ENCODE measurements at regions not wholly inside any gene's neighbourhood (a gene's known extent, or its start where the extent isn't known, plus 50 kb on each side); places are given as distances from the start of the nearest gene placed in this dataset.

DNA sequence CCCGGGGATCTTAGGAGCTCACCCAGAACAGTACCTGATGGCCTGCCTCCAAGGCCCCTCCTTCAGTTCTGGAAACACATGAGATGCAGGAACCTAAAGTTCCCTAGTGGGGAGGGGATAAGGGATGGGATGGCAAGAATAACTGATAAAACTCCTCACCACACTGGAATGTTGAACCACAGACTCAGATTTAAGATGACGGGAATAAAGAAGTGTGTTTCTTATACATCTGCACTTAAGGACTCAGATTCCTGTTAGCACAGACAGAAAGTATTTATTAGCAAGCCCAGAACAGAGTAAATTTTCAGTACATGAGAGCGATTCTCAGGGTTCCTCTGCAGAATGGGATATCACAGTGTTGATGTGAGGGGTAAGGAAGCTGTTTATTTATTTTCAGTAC lies 245.2 kb downstream of the TLE3 start:
- DNase-seq (ENCODE audit: low spot score) (no peak), ATAC-seq (ENCODE audit: low FRiP score) (no peak)
- TF ChIP-seq, protein P1, sequence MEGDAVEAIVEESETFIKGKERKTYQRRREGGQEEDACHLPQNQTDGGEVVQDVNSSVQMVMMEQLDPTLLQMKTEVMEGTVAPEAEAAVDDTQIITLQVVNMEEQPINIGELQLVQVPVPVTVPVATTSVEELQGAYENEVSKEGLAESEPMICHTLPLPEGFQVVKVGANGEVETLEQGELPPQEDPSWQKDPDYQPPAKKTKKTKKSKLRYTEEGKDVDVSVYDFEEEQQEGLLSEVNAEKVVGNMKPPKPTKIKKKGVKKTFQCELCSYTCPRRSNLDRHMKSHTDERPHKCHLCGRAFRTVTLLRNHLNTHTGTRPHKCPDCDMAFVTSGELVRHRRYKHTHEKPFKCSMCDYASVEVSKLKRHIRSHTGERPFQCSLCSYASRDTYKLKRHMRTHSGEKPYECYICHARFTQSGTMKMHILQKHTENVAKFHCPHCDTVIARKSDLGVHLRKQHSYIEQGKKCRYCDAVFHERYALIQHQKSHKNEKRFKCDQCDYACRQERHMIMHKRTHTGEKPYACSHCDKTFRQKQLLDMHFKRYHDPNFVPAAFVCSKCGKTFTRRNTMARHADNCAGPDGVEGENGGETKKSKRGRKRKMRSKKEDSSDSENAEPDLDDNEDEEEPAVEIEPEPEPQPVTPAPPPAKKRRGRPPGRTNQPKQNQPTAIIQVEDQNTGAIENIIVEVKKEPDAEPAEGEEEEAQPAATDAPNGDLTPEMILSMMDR (IDR thresholded peaks at IDR 0.05) = no peak

DNA sequence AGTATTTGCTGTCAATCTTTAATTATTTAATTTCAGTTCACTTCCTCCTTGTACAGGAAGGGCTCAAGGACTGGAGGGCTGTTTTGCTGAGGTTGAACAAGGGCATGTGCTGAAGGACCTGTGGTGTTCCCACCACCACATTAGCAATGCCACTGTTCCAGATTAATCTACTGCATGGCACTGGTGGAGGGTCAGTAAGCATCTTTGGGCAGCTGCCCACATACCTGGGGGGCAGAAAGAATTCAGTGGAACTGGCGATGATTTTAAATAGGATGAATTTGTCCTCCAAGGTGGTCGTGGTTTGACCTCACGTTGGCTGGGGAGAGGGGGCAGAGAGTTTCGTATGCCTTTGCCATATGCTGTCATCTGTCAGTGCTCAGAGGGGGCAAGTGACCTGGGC lies 244.8 kb downstream of the TLE3 start:
- DNase-seq (ENCODE audit: low spot score) = no peak
- ATAC-seq (ENCODE audit: low FRiP score) = no peak
- TF ChIP-seq, protein P1 (IDR thresholded peaks at IDR 0.05) = no peak

DNA sequence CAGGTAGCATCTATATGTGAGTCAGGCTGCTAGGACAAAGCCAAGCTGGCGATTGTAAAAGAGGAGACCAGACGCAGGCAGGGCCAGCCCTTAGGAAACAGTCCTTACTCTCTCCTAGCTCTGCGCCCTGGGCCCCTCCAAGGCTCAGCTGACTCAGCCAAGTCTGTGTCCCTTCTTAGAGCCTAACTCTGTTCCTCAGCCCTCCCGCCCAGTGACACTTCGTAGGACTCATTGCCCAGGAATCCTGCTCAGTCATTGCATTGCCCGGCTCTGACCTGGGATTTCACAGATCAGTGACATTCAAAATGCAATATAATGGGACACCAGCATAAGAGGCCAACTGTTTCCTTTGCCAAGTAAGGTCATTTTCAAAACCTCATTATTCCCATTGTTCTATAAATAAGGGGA lies 244.2 kb downstream of the TLE3 start:
- DNase-seq (ENCODE audit: low spot score) = no peak
- TF ChIP-seq, protein P1 (IDR thresholded peaks at IDR 0.05) = no peak
- no peak for ATAC-seq (ENCODE audit: low FRiP score)

DNA sequence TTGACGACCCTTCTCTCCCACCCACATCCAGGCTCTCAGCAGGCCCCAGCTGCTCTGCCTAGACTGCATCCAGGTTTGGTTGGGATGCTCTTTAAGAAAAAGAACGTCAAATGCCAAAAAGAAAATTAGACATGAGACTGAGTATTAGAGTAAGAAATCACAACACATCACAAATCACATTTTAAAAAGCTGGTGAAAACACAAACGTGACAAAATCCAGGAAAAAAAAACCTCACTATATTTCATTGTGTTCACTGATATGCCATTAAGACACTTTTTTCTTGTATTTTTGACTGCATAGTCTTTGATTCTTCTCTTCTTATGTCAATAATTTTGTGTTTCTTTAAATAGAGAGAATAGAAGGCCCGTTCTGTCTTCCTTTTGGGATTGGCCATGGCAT lies 243.7 kb downstream of the TLE3 start:
- ATAC-seq (ENCODE audit: low FRiP score) (no peak), DNase-seq (ENCODE audit: low spot score) (no peak)
- TF ChIP-seq, protein P1 (IDR thresholded peaks at IDR 0.05) = no peak

DNA sequence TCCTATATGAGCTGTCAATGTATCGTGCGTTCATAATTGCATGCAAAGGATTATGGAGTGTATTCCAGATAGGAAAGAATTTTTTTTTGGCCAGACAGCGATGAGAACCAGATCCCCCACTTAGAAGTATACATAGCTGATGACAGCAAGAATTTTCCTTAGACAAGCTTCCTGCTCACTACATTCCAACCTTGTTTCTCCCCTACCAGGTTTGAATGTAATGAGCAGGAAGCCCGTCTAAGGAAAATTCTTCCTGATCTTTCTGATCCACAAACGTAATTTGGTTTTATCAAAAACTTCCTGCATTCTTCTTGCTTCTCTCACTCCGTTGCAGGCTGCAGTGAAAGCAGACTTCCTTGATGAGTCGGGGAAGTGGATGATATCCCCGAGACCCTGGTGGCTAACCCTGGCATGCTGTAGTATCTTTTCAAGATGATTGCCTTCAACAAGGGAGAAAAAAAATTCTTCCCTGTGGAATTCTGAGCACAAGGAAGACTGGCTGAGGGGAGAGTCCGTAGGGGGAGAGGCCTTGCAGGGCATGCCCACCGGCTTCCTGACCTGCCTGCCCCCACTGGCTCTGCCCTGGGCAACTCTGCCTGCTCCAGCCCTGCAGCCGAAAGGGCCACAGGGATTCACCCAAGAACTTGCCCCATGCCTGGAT lies 243.1 kb downstream of the TLE3 start:
- TF ChIP-seq, protein P1 (IDR thresholded peaks at IDR 0.05) = no peak
- no peak for DNase-seq (ENCODE audit: low spot score)
- ATAC-seq (ENCODE audit: low FRiP score) = no peak

DNA sequence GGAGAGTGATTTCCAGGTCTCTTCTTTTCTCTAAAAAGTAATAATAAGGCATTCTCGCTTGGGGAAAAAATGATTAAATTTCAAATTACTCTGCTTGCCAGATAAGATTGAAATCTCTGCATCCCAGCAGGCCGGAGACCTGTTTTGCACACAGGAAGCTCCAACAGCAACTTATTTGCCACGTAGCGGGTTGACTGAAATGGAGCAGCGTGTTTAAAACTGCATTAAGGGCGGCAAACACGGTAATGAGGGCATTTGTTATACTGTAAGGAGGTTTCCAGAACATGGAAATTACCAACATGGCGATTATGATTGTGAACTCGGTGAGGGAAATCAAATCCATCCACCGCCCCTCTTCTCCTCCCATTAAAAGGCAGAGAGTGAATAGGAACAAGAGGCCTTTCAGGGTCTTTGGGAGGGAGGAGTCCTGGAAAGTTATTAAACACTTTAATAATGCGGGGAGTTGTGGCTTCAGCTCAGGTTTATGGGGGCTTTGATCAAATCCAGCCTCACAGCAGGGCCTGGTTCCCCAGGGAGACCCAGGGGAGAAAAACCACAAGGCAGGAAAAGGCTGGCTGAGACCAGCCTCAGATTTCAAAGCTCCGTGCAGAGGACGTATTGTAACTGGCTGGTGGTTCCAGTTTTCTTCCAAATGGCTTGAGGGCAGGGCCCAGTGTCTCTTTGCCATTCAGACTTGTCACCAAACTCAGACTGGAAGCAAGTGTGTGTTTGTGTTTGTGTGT lies 242.3 kb downstream of the TLE3 start:
- ATAC-seq (ENCODE audit: low FRiP score) (no peak), DNase-seq (ENCODE audit: low spot score) (no peak)
- TF ChIP-seq, protein P1 (IDR thresholded peaks at IDR 0.05) = no peak

DNA sequence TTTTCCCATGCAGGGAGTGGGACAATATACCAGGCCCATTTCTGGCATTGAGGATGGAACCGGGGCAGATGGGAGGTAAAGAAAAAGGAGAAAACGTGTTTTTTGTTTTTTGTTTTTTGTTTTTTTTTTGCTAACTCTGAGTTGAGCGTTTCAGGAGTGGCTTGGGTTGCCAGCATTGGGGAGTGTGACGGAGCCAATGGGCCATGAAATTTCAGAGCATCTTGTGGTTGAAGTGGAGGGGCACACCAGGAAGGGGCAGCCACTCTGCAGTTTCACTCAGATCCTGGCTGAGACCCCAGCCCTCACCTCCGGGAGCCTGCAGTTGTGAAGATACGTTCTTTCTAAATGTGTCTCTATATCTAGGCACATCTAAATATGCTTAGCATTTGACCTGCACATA lies 240.5 kb downstream of the TLE3 start:
- DNase-seq (ENCODE audit: low spot score) = no peak
- TF ChIP-seq, protein P1 (IDR thresholded peaks at IDR 0.05) = no peak
- ATAC-seq (ENCODE audit: low FRiP score) = no peak
